ENCODE measurements at regions not wholly inside any gene's neighbourhood (a gene's known extent, or its start where the extent isn't known, plus 50 kb on each side); places are given as distances from the start of the nearest gene placed in this dataset.

DNA sequence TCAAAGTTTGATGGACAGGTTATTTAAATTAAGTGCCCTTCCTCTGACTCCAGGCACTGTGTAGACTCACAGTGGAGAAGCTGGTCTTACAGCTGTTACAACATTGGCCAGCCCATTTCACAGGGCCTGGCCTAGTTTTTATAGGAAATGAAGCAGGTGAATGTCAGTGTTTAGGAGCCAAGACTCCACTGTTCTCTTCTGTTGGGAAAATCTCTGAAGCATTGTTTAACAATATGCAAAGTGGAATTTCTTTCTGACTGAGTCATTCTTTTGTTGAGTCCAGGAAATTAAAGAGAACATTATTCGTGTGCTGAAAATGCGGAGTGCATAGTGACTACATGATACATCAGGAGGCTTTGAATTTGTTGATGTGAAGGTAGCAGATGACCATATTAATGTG is 64.7 kb downstream of the ARRDC4 start:
- no peak for DNase-seq
- no peaks in the 10 kb centered on the region for H3K4me1 Mint-ChIP-seq (ENCODE audit: low read depth in 2 of 2)
- H3K27me3 Mint-ChIP-seq = no peaks in the 10 kb centered on the region

DNA sequence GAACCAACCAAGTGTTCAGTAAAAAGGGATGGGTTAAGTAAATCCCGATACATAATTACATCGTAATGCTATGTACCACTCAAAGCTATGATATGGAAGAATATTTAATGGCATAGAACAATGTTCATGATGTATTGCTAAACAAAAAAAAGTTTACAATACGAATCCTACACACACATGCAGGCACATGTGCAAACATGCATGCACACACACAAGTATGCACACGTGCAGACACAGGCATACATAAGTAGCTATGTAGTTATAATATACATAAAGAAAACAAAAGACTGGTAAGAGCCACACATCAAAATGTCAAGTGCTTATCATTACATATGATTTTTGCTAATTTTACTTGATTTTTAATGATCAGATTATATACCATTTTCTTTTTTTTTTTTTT is 74.2 kb downstream of the ARRDC4 start:
- ATAC-seq (replicated peaks) = no peak
- Mint-ChIP-seq H3K9me3 (peaks cover 2 to 8% of the 10 kb centered on the region in 2 donors), H3K27me3 (no peaks in the 10 kb centered on the region), H3K27ac (no peak overlapping the region), H3K4me3 (no peak overlapping the region), H3K36me3 (ENCODE audit: insufficient read depth) (no peaks in the 10 kb centered on the region), H3K4me1 (ENCODE audit: low read depth in 2 of 2) (no peaks in the 10 kb centered on the region)
- no peak for DNase-seq

More for the DNA sequence above, 64.7 kb downstream of the ARRDC4 start:
- Mint-ChIP-seq H3K9me3 (peaks cover 6 to 8% of the 10 kb centered on the region in 2 donors), H3K4me3 (no peak overlapping the region), H3K27ac (no peak overlapping the region), H3K36me3 (ENCODE audit: insufficient read depth) (peaks cover 3% of the 10 kb centered on the region)
- ATAC-seq (replicated peaks) = no peak

DNA sequence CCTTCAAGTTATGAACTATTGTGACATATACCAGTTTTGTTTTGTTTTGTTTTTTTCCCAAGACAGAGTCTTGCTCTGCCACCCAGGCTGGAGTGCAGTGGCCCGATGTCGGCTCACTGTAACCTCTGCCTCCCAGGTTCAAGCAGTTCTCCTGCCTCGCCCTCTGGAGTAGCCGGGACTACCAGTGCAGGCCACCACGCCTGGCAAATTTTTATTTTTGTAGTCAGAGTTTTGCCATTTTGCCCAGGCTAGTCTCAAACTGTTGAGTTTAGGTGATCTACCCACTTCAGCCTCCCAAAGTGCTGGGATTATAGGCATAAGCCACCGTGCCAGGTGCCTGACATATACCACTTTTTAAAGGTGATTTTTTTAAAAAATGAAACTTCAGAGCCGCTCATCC is 74.6 kb downstream of the ARRDC4 start:
- Mint-ChIP-seq H3K36me3 (ENCODE audit: insufficient read depth) (no peaks in the 10 kb centered on the region), H3K4me3 (no peak overlapping the region), H3K27ac (no peak overlapping the region), H3K27me3 (no peaks in the 10 kb centered on the region), H3K4me1 (ENCODE audit: low read depth in 2 of 2) (no peaks in the 10 kb centered on the region), H3K9me3 (peaks cover 2 to 8% of the 10 kb centered on the region in 2 donors)
- ATAC-seq (replicated peaks) = no peak
- DNase-seq = no peak

DNA sequence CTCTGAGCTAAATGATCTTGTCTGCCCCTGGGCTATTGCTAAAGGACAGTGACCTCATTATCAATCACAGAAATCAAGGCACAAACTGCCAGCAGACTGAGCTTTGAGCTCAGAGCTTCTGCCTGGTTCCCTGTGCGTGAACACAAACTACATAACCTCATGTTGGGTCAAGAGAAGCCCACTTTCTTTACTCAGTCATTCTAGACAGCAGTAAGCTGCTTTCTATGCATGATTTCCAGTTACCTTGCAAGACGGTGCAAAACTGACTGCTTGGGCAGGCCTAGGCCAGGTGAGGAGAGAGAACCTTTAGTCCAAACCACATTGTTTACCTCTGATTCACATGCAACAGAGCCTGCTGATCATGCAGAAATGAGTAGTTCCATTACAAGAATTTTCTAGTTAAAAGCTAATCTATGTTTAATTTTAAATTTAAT is 75.1 kb downstream of the ARRDC4 start:
- peaks cover 2 to 8% of the 10 kb centered on the region in 2 donors for H3K9me3 Mint-ChIP-seq
- no peak overlapping the region for H3K27ac Mint-ChIP-seq
- ATAC-seq (replicated peaks) (no peak), DNase-seq (no peak)
- H3K4me1 Mint-ChIP-seq (ENCODE audit: low read depth in 2 of 2) = no peaks in the 10 kb centered on the region
- H3K27me3 Mint-ChIP-seq = no peaks in the 10 kb centered on the region
- no peaks in the 10 kb centered on the region for H3K36me3 Mint-ChIP-seq (ENCODE audit: insufficient read depth)
- no peak overlapping the region for H3K4me3 Mint-ChIP-seq

DNA sequence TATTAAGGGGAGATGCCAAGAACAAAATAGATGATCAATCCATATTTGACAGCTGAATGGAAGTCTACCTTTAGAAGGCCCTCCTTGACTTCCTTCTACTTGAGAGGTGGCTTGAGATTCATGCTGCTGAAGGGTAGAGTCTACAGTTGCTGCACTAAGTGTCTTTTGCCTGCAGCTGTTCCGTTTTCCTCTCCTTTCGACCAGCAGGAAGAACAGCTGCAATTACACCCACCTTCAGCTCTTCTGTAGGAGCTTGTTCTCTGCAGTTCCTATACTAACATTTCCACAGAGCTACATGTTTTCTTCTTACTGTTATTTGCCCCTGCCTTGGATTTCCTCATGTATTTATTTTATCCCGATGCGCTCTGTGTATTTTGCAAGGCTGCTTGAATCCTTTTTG is 79.1 kb downstream of the ARRDC4 start:
- Mint-ChIP-seq H3K27me3 (no peaks in the 10 kb centered on the region), H3K9me3 (peaks cover 2 to 12% of the 10 kb centered on the region in 2 donors), H3K27ac (no peak overlapping the region), H3K36me3 (ENCODE audit: insufficient read depth) (no peaks in the 10 kb centered on the region), H3K4me3 (no peak overlapping the region), H3K4me1 (ENCODE audit: low read depth in 2 of 2) (no peaks in the 10 kb centered on the region)
- DNase-seq = no peak
- ATAC-seq (replicated peaks) = no peak

DNA sequence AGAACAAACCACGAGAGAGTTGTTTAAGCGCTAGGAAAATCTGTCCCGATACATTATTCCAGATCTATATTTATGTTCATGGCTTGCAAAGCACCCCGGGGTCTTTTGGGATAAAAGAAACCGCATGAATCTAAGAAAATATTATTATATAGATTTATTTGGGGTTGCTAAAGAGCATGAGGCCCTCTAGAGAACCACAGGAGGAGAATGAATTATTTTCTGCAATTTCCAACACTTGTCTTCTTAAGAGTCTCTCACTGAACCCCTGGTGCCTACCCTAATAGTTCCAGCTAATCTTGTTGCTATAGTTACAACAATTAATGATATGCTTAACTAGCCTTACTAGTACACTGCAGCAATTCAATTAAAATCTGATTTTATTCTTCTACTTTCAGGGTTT is 79.6 kb downstream of the ARRDC4 start:
- DNase-seq = no peak
- no peaks in the 10 kb centered on the region for H3K4me1 Mint-ChIP-seq (ENCODE audit: low read depth in 2 of 2)
- no peak overlapping the region for H3K27ac Mint-ChIP-seq
- no peak overlapping the region for H3K4me3 Mint-ChIP-seq
- H3K27me3 Mint-ChIP-seq = no peaks in the 10 kb centered on the region
- no peak for ATAC-seq (replicated peaks)
- H3K36me3 Mint-ChIP-seq (ENCODE audit: insufficient read depth) = no peaks in the 10 kb centered on the region
- peaks cover 2 to 11% of the 10 kb centered on the region in 2 donors for H3K9me3 Mint-ChIP-seq

DNA sequence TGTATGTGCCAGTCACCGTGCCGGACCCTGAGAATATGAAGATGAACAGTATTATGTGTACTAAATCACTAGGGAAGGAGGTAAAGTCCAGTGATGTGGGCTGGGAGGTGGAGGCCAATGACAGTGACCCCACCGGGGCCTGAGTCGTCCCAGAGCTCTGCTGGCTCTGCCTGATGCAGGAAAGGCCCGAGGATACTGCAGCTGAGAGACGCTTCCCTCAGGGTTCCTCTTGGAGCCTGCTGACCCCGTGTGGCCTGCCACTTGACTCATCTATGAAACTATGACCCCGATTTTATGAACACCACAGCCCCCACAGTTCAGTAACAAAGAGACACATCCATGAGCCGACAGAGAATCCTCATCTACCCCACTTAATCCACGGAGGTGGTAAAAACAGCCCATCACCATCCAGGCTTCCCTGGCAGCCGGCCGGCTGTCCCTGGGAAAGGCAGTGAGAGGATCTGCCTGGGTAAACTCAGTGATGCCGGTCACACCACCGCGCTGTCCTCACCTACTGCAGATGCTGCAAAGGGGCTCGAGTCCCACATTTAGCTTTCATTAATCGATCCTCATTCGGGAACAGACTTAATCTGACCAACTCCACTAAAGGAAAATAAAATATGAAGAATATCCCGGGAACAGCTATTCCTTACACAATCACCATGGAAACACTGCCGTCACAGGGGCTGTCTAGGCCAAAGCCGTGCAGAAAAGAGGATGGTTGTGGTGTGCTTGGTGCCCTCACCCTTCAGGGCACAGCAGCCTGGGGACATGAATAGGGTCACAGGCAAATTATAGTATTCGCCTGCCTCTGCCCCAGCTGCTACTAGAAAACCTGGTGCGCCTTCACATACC is 82.9 kb downstream of the ARRDC4 start:
- H3K27ac Mint-ChIP-seq = no peak overlapping the region

DNA sequence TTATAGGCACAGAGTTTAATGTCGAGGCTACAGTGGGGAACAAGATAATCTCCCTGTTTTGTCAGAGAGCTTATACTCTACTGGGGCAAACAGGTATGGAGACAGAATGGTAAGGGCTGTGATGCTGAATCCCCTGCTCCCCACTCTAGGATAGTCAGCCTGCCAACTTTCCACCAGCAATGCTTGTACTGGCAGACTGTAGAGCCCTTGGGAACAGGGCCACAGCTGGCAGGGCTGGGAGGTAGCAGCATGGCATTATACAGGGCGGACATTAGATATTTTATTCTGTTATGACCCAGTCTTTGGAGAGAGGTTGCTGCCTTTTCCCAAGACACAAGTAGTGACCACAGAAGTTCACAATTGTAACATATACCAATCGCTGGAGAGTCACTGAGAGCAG is 91.2 kb downstream of the ARRDC4 start:
- H3K4me3 Mint-ChIP-seq = no peak overlapping the region
- H3K27ac Mint-ChIP-seq = no peak overlapping the region
- DNase-seq (no peak), ATAC-seq (replicated peaks) (no peak)
- H3K27me3 Mint-ChIP-seq = no peaks in the 10 kb centered on the region
- H3K9me3 Mint-ChIP-seq = peaks cover 6 to 21% of the 10 kb centered on the region in 2 donors
- no peaks in the 10 kb centered on the region for H3K4me1 Mint-ChIP-seq (ENCODE audit: low read depth in 2 of 2)
- no peaks in the 10 kb centered on the region for H3K36me3 Mint-ChIP-seq (ENCODE audit: insufficient read depth)

More for the DNA sequence above, 82.9 kb downstream of the ARRDC4 start:
- no peaks in the 10 kb centered on the region for H3K27me3 Mint-ChIP-seq
- no peak for DNase-seq
- H3K4me1 Mint-ChIP-seq (ENCODE audit: low read depth in 2 of 2) = no peaks in the 10 kb centered on the region
- H3K9me3 Mint-ChIP-seq = peaks cover 4 to 17% of the 10 kb centered on the region in 2 donors
- no peak for ATAC-seq (replicated peaks)
- H3K4me3 Mint-ChIP-seq = no peak overlapping the region
- no peaks in the 10 kb centered on the region for H3K36me3 Mint-ChIP-seq (ENCODE audit: insufficient read depth)

DNA sequence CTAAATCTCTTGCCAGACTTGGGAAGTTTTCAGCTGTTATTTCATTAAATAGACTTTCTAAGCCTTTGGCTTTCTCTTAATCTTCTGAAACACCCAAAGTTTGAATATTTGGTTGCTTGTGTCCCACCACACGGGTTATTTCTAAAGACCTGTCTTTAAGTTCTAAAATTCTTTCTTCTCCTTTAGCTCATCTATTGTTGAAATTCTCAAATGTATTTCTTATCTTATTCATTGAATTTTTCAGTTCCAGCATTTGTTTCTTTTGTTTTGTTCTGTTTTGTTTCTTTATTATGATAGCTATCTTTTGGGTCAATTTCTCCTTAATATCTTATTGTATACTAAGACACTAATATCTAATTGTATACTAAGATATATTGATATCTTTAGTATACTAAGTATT is 97.0 kb downstream of the ARRDC4 start:
- no peaks in the 10 kb centered on the region for H3K36me3 Mint-ChIP-seq (ENCODE audit: insufficient read depth)
- H3K4me3 Mint-ChIP-seq = no peak overlapping the region
- DNase-seq (no peak), ATAC-seq (replicated peaks) (no peak)
- no peaks in the 10 kb centered on the region for H3K4me1 Mint-ChIP-seq (ENCODE audit: low read depth in 2 of 2)
- peaks cover 2 to 39% of the 10 kb centered on the region in 2 donors for H3K9me3 Mint-ChIP-seq
- no peak overlapping the region for H3K27ac Mint-ChIP-seq
- no peaks in the 10 kb centered on the region for H3K27me3 Mint-ChIP-seq

DNA sequence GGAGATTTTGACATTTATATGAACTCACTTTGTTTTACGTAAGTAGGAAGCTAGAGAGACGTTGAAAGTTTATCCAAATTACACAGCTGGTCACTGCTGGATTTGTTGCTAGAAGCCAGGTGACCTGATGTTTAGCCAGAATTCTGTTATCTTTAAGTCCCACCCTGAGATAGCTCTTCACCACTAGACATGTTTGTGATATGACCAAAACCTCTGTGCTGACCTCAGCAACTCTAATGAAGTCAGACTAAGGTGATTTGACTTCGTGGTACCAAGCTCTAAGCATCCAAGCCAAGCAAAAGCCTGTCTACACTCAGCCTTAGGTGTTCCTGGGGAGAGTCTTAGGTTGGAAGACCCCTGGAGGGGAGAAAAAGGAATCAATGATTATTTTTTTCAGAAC is 102.4 kb downstream of the ARRDC4 start:
- no peaks in the 10 kb centered on the region for H3K36me3 Mint-ChIP-seq (ENCODE audit: insufficient read depth)
- H3K4me3 Mint-ChIP-seq = no peak overlapping the region
- H3K9me3 Mint-ChIP-seq = peaks cover 2 to 20% of the 10 kb centered on the region in 2 donors
- no peaks in the 10 kb centered on the region for H3K27me3 Mint-ChIP-seq
- DNase-seq (no peak), ATAC-seq (replicated peaks) (no peak)
- no peak overlapping the region for H3K27ac Mint-ChIP-seq
- H3K4me1 Mint-ChIP-seq (ENCODE audit: low read depth in 2 of 2) = no peaks in the 10 kb centered on the region

DNA sequence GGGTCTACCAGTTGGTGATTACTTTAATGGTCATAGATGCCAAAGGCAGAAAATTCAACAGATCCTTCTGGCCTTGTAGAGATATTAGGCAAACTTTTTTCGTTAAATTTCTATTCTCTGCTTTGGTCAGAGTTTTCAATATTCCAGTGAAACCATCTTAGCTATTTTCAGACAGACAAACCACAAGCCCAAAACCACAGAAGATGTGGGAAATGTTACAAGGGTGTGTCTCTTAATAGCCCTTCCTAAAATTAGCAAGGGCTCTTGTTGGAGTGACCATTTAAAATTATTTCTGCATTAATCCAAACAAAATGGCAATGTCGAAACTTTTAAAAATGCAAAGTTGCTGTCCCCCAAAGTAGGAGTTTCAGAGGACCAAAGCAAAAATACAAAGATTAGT is 102.8 kb downstream of the ARRDC4 start:
- Mint-ChIP-seq H3K4me3 (no peak overlapping the region), H3K27ac (no peak overlapping the region), H3K4me1 (ENCODE audit: low read depth in 2 of 2) (no peaks in the 10 kb centered on the region), H3K9me3 (peaks cover 2 to 17% of the 10 kb centered on the region in 2 donors), H3K36me3 (ENCODE audit: insufficient read depth) (no peaks in the 10 kb centered on the region), H3K27me3 (no peaks in the 10 kb centered on the region)
- no peak for DNase-seq
- ATAC-seq (replicated peaks) = no peak

DNA sequence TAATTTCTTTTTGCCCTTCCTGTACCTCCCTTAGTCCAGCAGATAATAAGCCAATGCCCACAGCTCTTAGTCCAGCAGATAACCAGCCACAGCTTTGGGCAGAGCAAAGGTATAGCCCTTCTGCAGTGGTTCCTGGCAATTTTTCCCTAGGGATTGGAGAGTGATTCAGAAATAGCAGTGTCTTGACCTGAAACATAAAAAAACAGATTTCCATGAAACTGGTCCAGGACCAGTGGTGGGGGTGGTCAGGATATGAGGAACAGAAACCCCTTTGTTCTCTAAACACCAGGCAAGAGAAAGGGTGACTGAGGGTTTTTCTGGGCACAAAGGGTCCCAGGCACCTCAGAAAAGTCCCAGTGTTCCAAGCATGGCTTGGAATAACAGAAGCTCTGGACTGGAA is 103.4 kb downstream of the ARRDC4 start:
- no peak overlapping the region for H3K4me3 Mint-ChIP-seq
- H3K27ac Mint-ChIP-seq = no peak overlapping the region
- ATAC-seq (replicated peaks) (no peak), DNase-seq (no peak)
- H3K36me3 Mint-ChIP-seq (ENCODE audit: insufficient read depth) = no peaks in the 10 kb centered on the region
- no peaks in the 10 kb centered on the region for H3K27me3 Mint-ChIP-seq
- no peaks in the 10 kb centered on the region for H3K4me1 Mint-ChIP-seq (ENCODE audit: low read depth in 2 of 2)
- peaks cover 0 to 12% of the 10 kb centered on the region in 2 donors for H3K9me3 Mint-ChIP-seq

DNA sequence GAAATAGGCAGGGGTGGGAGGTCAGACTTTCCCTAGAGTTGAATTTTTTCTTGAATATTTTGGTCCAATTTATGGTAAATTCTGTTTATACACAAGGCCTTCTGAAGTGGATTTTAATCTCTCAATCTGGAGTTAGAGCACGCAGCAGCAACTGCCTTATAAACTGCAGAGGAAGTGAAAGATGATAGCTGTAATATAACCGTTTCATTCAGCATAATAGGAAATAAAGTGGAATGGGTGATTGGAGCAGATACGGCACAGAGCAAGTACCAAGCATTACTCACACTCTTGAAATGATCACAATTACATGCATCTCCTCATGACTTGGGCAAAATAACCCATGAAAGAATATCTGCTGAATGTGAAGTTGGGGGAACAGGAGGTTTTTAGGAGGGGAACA is 106.8 kb downstream of the ARRDC4 start:
- no peak for ATAC-seq (replicated peaks)
- no peaks in the 10 kb centered on the region for H3K4me1 Mint-ChIP-seq (ENCODE audit: low read depth in 2 of 2)
- peaks cover 0 to 2% of the 10 kb centered on the region in 2 donors for H3K9me3 Mint-ChIP-seq
- no peaks in the 10 kb centered on the region for H3K36me3 Mint-ChIP-seq (ENCODE audit: insufficient read depth)
- H3K27me3 Mint-ChIP-seq = no peaks in the 10 kb centered on the region
- no peak for DNase-seq
- no peak overlapping the region for H3K27ac Mint-ChIP-seq
- H3K4me3 Mint-ChIP-seq = no peak overlapping the region

DNA sequence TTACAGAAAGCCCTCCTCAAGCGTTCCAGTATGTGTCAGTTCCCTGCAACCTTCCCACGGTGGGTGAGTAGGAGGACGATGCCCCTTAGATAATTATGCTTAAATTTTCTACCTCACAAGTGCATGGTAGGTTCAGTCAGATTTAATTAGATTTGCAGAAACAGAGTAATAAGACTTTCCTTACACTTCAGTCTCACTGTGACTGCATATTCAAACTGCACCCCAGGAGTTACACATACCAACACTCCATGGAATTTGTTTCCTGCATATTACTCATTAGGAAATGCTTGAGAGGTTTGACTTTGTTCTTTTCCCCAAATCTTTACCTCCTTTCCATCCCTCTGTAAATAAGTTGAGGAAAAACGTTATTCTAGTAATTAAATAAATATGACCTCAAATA is 108.8 kb downstream of the ARRDC4 start:
- H3K27ac Mint-ChIP-seq = no peak overlapping the region
- H3K4me1 Mint-ChIP-seq (ENCODE audit: low read depth in 2 of 2) = no peaks in the 10 kb centered on the region
- H3K9me3 Mint-ChIP-seq = peaks cover 0 to 3% of the 10 kb centered on the region in 2 donors
- H3K27me3 Mint-ChIP-seq = no peaks in the 10 kb centered on the region
- no peak overlapping the region for H3K4me3 Mint-ChIP-seq
- H3K36me3 Mint-ChIP-seq (ENCODE audit: insufficient read depth) = peaks cover 3% of the 10 kb centered on the region
- DNase-seq (no peak), ATAC-seq (replicated peaks) (no peak)
